ENCODE measurements at regions not wholly inside any gene's neighbourhood (a gene's known extent, or its start where the extent isn't known, plus 50 kb on each side); places are given as distances from the start of the nearest gene placed in this dataset.

DNA sequence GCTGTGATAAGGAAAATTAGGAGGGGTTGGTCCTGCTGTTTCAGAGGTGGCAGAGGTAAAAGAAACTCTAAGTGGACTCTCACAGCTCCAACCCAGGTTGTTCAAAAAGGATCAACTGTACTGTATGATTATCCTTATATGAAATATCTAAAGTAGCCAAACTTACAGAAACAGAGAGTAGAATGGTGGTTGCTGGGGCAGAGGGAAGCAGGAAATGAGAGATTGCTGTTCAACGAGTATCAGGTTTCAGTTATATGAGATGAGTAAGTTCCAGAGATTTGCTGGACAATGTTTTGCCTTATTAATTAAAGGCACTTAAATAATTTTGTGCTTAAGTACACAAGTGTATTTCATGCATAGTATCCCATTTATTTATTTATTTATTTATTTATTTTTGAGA lies 972.0 kb upstream of the LRRTM1 start:
- Histone ChIP-seq H3K36me3 (ENCODE audit: control insufficient read depth in 2 of 2, extremely low read depth in 1 of 2, insufficient read depth in 2 of 2, low read length in 2 of 2) (no peaks in the 10 kb centered on the region), H3K9me3 (ENCODE audit: control insufficient read depth, low read depth, low read length) (no peaks in the 10 kb centered on the region), H4K20me1 (ENCODE audit: control insufficient read depth, extremely low read depth, insufficient read depth, low read length) (no peaks in the 10 kb centered on the region), H3K4me2 (ENCODE audit: control insufficient read depth, extremely low read depth, insufficient read depth, low read depth, low read length) (no peak overlapping the region), H3K9ac (ENCODE audit: control insufficient read depth, extremely low read depth, insufficient read depth, low read length) (no peak overlapping the region), H3K27me3 (ENCODE audit: control insufficient read depth, extremely low read depth, insufficient read depth, low read length) (no peaks in the 10 kb centered on the region), H3K9me1 (ENCODE audit: control insufficient read depth, extremely low read depth, insufficient read depth, low read length) (no peaks in the 10 kb centered on the region), H3K79me2 (ENCODE audit: control insufficient read depth, insufficient read depth, low read length) (no peaks in the 10 kb centered on the region), H3K4me3 (ENCODE audit: control insufficient read depth in 2 of 3, extremely low read depth in 1 of 3, insufficient read depth in 2 of 3, low read depth in 1 of 3, low read length in 3 of 3) (no peak overlapping the region), H3K27ac (ENCODE audit: control insufficient read depth, insufficient read depth, low read length) (no peak overlapping the region), H2AFZ (ENCODE audit: control insufficient read depth, low read length) (no peak overlapping the region), H3K4me1 (ENCODE audit: control insufficient read depth, extremely low read depth, insufficient read depth, low read length) (no peaks in the 10 kb centered on the region)
- TF ChIP-seq CTCF (optimal IDR thresholded peaks at IDR 0.05 in 1 of 3, IDR thresholded peaks at IDR 0.05 in 1 of 3, conservative IDR thresholded peaks at IDR 0.05 in 1 of 3; ENCODE audit: extremely low read depth in 1 of 3, insufficient read depth in 2 of 3, low read length in 3 of 3) = no peak
- no peak for TF ChIP-seq EZH2 (IDR thresholded peaks at IDR 0.05; ENCODE audit: low read length)
- dilution Hi-C loops (cut with MboI; ENCODE audit: extremely low pct_ligation_motif_present, low sequenced_read_pairs) = no loop called here
- DNase-seq (ENCODE audit: low read depth, low spot score) (no peak), FAIRE-seq (no peak)

DNA sequence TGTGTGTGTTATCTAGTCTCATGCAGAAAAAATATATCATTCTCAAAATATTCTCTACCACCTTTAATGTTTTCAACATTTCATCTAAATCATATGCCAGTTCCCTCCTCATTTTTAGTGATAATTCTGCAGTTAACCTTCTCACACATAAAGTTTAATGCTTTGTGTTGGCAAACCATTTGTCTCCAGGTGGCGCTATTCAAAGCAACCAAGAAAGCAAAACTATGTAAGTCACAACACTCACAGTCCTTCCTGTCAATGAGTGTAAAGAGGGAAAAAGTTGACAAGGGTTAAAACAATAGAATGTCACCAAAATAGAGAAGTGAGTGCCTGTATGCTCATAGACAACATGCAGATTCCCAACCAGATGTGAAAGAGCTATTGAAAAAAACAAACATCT lies 961.6 kb upstream of the LRRTM1 start:
- no peak overlapping the region for H2AFZ ChIP-seq (ENCODE audit: control insufficient read depth, low read length)
- no peaks in the 10 kb centered on the region for H3K79me2 ChIP-seq (ENCODE audit: control insufficient read depth, insufficient read depth, low read length)
- H3K27me3 ChIP-seq (ENCODE audit: control insufficient read depth, extremely low read depth, insufficient read depth, low read length) = no peaks in the 10 kb centered on the region
- H4K20me1 ChIP-seq (ENCODE audit: control insufficient read depth, extremely low read depth, insufficient read depth, low read length) = no peaks in the 10 kb centered on the region
- H3K36me3 ChIP-seq (ENCODE audit: control insufficient read depth in 2 of 2, extremely low read depth in 1 of 2, insufficient read depth in 2 of 2, low read length in 2 of 2) = no peaks in the 10 kb centered on the region
- DNase-seq (ENCODE audit: low read depth, low spot score) (no peak), FAIRE-seq (no peak)
- H3K9ac ChIP-seq (ENCODE audit: control insufficient read depth, extremely low read depth, insufficient read depth, low read length) = no peak overlapping the region
- no peaks in the 10 kb centered on the region for H3K9me3 ChIP-seq (ENCODE audit: control insufficient read depth, low read depth, low read length)
- H3K4me2 ChIP-seq (ENCODE audit: control insufficient read depth, extremely low read depth, insufficient read depth, low read depth, low read length) = no peak overlapping the region
- H3K9me1 ChIP-seq (ENCODE audit: control insufficient read depth, extremely low read depth, insufficient read depth, low read length) = no peaks in the 10 kb centered on the region
- H3K4me1 ChIP-seq (ENCODE audit: control insufficient read depth, extremely low read depth, insufficient read depth, low read length) = no peaks in the 10 kb centered on the region
- H3K27ac ChIP-seq (ENCODE audit: control insufficient read depth, insufficient read depth, low read length) = no peak overlapping the region
- H3K4me3 ChIP-seq (ENCODE audit: control insufficient read depth in 2 of 3, extremely low read depth in 1 of 3, insufficient read depth in 2 of 3, low read depth in 1 of 3, low read length in 3 of 3) = no peak overlapping the region
- dilution Hi-C loops (cut with MboI; ENCODE audit: extremely low pct_ligation_motif_present, low sequenced_read_pairs) = no loop called here
- TF ChIP-seq EZH2 (IDR thresholded peaks at IDR 0.05; ENCODE audit: low read length) (no peak), CTCF (optimal IDR thresholded peaks at IDR 0.05 in 1 of 3, IDR thresholded peaks at IDR 0.05 in 1 of 3, conservative IDR thresholded peaks at IDR 0.05 in 1 of 3; ENCODE audit: extremely low read depth in 1 of 3, insufficient read depth in 2 of 3, low read length in 3 of 3) (no peak)
